HG02973 (cell line): ENCODE measurements at regions not wholly inside any gene's neighbourhood (a gene's known extent, or its start where the extent isn't known, plus 50 kb on each side); places are given as distances from the start of the nearest gene placed in this dataset.
"Not testable (repeated sequence)": the region's sequence is repeated elsewhere in the genome, so short reads cannot be mapped to it uniquely, and the experiment has no call there.

ENCODE experiments used
- ATAC-seq: cut with Tn5 transposase; IDR thresholded peaks from one replicate; pipeline ENCODE4 v1.9.1; 2021; ENCODE audit warnings: moderate library complexity; ENCODE audit not compliant: unreplicated experiment

GRCh38 chr2:87424763-87425154 is 323.1 kb upstream of the PLGLB2 start:
- ATAC-seq = not testable (repeated sequence)

DNA sequence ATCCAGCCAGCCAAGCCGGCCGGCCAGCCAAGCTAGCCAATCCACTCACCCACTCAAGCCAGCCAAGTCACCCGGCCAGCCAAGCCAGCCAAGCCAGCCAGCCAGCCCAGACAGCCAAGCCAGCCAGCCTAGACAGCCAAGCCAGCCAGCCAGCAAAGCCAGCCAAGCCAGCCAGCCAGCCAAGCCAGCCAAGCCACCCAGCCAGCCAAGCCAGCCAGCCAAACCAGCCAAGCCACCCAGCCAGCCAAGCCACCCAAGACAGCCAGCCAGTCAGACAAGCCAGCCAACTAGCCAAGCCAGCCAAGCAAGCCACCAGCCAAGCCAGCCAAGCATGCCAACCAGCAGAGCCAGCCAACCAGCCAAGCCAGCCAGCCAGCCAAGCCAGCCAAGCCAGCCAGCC is 322.7 kb upstream of the PLGLB2 start:
- not testable (repeated sequence) for ATAC-seq

DNA sequence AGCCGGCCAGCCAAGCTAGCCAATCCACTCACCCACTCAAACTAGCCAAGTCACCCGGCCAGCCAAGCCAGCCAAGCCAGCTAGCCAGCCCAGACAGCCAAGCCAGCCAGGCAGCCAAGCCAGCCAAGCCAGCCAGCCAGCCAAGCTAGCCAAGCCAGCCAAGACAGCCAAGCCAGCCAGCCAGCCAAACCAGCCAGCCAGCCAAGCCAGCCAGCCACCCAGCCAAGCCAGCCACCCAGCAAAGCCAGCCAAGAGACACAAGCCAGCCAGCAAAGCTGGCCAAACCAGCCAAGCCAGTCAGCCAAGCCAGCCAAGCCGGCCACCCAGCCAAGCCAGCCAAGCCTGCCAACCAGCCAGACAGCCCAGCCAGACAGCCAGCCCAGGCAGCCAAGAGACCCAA is 322.2 kb upstream of the PLGLB2 start:
- ATAC-seq = not testable (repeated sequence)

GRCh38 chr2:87428452-87429130 is 319.3 kb upstream of the PLGLB2 start:
- not testable (repeated sequence) for ATAC-seq

GRCh38 chr2:87429206-87429930 is 318.5 kb upstream of the PLGLB2 start:
- not testable (repeated sequence) for ATAC-seq

GRCh38 chr2:87429931-87430275 is 318.0 kb upstream of the PLGLB2 start:
- ATAC-seq = not testable (repeated sequence)

DNA sequence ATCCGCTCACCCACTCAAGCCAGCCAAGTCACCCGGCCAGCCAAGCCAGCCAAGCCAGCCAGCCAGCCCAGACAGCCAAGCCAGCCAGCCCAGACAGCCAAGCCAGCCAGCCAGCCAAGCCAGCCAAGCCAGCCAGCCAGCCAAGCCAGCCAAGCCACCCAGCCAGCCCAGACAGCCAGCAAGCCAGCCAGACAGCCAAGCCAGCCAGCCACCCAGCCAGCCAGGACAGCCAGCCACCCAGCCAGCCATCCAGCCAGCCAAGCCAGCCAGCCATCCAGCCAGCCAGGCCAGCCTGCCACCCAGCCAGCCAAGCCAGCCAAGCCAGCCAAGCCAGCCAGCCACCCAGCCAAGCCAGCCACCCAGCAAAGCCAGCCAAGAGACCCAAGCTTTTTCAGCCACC is 316.8 kb upstream of the PLGLB2 start:
- ATAC-seq = not testable (repeated sequence)

- not testable (repeated sequence) for ATAC-seq
Observed at GRCh38 chr2:87432711-87433453, 315.0 kb upstream of the PLGLB2 start.

DNA sequence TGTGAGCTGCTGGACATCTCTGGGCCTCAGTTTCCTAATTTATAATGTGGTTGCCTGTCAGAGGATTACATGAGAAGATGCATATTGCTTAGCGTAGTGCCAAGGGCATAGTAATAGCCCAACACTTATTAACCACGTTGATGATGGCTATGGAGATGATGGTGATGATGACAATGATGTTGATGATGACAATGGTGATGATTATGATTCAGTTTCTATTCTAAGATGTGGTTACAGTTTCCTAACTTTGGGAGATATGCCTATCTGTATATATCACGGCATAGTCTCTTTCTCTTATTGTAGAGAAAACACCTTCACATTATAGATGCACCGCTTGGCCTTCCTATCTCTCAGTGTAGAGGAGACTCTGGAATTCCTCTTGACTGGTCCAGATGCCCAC is 311.9 kb upstream of the PLGLB2 start:
- not testable (repeated sequence) for ATAC-seq

GRCh38 chr2:87437701-87438260 is 310.1 kb upstream of the PLGLB2 start:
- not testable (repeated sequence) for ATAC-seq

DNA sequence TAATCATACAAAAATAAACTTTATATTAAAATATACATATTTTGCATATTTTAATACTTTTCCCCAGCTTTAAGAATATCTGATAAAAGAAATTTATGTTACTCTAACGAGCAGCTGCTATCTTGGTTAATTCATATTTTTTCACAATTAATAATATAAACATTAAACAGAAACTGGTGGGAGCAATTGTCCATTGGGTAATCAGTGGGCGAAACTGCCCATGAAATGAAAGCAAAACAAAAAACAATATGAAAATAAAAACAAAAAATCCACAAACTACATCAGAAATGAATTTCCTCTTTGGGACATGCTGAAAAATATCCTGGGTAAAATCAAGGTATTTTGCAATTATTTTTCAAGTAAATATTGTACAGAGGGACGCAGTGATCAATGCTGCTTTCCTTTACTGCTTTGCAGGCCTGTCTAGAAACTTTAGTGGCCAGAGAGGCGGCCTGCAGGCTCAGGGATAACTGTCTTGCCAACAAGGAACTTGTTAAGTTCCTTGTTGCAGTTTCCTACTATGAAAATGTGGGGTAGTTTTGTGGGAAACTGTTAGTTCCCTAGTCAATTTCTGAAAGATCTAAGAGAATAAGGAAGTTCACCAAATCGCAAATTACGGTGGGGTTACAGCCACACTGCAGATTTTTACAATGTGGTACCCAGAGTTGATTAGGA is 309.0 kb upstream of the PLGLB2 start:
- ATAC-seq = not testable (repeated sequence)

DNA sequence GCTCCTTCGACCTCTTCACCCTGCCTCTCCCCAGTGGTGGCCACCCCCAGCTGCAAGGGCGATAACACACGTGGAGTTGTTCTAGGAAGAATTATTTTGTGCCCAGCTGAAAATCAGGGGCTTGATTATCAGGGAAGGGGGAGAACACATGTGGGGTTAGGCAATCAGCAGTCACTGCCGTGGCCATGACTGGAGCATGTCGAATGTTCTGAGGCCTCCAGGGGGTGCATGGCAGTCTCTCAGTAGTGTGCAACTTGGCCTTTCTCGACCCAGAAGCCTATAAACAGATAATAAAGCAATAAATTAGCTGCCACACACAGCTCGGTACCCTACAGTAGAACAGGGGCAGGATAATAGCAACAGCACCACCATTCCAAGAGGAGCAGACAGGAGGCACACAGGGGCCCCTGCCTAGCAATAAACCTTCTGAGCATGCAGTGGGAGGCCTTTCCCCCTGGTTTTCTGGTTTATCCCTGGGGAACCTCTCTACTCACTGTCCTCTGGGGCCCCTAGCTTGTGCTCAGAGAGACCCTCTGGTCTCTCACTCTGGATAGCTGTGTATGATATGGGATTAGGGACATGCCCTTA is 308.2 kb upstream of the PLGLB2 start:
- ATAC-seq = not testable (repeated sequence)

DNA sequence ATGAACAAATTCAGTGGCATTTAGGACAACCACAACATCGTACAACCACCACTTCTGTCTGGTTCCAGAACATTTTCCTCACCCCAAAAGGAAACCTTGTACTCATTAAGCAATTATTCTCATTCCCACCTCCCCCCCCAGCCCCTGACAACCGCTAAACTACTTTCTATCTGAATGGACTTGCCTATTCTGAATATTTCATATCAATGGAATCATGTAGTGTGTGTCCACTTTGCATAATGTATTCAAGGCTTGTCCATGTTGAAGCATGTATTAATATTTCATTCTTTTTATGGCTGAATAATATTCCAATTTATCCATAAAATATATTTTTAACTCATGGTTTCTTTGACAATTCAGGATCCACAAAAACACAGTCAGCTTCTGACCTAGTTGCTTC is 307.2 kb upstream of the PLGLB2 start:
- not testable (repeated sequence) for ATAC-seq

DNA sequence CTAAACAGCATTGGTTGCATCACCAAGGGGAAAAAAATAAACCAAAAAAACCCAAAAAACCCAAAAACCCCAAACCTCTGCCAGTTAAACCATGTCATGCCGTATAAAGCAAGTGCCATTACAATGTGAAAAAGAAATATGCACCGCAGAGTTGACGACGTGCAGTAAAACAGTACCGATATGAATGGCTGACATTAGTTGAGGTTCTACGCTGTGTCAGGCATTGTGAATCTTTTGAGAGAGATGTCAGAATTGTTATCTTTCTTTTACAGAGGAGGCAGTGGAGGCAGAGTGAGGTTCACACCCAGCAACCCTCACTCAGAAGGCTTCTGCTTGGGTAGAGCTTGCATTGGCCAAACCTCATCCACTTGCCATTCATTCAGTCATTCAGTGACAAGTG is 306.5 kb upstream of the PLGLB2 start:
- not testable (repeated sequence) for ATAC-seq

GRCh38 chr2:87442983-87443577 is 304.8 kb upstream of the PLGLB2 start:
- peak; percentile 95 for ATAC-seq

DNA sequence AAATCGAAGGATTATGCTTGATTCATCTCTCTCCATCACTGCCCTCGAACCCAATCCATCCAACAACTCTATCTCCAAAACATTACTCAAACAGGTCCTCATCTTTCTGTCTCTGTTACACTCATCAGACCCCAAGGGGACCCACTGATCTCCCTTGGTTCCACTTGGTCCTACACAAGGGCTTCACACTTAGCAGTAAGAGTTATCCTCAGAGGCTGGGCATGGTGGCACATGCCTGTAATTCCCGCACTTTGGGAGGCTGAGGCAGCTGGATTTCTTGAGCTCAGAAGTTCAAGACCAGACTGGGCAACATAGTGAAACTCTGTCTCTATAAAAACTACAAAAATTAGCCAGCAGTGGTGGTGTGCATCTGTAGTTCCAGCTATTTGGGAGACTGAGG is 302.9 kb upstream of the PLGLB2 start:
- ATAC-seq = not testable (repeated sequence)

- ATAC-seq = not testable (repeated sequence)
Observed at GRCh38 chr2:87445613-87446312, 302.1 kb upstream of the PLGLB2 start.

GRCh38 chr2:87446313-87446696 is 301.6 kb upstream of the PLGLB2 start:
- ATAC-seq = not testable (repeated sequence)

DNA sequence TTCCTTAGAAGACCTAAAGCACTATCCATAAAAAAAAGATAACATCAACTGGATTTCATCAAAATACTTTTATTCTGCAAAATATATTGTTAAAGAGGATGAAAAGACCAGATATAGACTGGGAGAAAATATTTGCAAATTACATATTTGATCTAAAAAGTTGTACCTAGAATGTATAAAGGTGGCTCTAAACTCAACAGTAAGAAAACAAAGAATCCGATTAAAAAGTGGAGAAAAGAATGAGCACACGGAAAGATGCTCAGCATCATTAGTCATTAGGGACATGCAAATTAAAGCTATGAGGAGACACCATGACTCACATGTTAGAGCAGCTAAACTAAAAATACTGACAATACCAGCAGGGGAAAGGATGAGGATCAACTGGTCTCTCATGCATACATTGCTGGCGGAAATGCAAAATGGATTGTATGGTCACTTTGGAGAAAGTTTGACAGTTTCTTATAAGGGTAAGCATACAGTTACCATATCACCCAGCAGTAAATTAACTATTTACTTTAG is 298.4 kb upstream of the PLGLB2 start:
- not testable (repeated sequence) for ATAC-seq
